Inflammatory macrophage (primary cell): ENCODE measurements at regions not wholly inside any gene's neighbourhood (a gene's known extent, or its start where the extent isn't known, plus 50 kb on each side); places are given as distances from the start of the nearest gene placed in this dataset.
"Not testable (repeated sequence)": the region's sequence is repeated elsewhere in the genome, so short reads cannot be mapped to it uniquely, and the experiment has no call there.

ENCODE experiments used
- DNase-seq, 2 donors: peaks; one replicate each; pipeline ENCODE4 v3.0.0-alpha.2; 2020 to 2022

DNA sequence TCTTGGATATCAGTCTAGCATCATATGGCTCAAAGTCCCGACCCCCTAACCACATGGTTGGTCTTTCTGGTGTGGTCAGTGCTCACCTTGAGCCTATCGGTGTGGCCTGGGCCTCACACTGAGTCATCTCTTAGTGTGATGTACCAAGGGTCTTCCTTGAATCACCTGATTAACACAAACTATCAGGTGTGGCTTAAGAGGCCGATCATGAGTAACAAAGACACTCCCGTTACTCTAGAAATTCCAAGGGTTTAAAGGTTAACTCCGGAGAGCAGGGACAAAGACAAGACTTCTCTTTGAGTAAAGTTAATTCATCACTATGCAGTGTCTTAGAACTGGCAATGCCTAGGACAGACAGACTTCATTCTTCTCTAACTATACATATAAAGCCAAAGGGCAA is 52.3 kb upstream of the ARMC3 start:
- no peak for DNase-seq

DNA sequence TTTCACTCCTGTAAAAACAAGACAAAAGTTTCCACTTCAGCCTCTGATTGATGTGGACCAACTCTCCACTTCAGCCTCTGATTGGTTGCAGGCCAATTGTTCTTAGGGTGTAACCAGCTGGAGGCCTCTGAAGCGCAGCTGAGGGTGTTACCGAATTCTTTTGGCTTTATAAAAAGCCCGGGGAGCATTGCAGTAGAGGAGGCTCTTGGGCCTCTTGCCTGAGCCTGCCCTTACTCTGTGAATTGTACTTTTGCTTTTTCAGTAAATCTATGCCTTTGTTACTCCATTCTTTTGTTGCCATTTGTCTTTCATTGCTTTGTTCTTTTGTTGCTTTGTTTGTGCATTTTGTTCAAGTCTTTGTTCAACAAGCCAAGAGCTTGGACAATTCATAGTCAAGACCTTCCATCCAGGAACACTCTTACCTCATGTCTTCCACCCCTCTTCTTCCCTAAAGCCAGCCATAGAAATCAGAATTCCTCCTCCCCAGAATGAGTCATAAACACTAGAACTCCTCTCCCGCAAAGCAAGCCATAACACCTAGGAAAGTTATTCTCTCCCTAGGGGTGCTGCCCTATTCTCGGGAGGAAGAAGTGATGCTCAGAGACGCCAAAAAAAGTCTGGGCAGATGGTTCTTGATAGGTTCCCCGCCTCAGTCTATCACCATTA is 53.5 kb upstream of the ARMC3 start:
- DNase-seq = no peak

DNA sequence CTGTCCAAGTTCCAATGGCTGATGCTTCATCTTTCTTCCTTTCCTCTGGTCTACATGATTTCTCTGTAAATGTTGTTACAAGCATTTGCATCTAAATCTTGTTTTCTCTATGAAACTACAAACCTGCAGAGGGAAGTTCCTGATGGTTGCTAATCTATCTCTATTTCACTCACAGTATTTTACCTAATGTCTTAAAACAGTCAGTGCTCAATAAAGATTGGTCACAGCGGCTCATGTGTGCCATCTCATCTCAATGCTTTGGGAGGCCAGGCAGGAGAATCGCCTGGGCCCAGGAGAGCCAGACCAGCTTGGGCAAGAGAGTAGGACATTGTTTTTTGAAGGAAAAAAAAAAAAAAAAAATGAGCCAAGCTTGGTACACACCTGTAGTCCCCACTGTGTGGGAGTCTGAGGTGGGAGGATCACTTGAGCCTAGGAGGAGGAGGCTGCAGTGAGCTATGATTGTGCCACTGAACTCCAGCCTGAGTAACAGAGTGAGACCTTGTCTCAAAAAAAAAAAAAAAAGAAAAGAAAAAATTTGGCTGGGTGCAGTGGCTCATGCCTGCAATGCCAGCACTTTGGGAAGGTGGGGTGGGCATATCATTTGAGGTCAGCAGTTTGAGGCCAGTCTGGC is 71.3 kb upstream of the ARMC3 start:
- DNase-seq = no peak

DNA sequence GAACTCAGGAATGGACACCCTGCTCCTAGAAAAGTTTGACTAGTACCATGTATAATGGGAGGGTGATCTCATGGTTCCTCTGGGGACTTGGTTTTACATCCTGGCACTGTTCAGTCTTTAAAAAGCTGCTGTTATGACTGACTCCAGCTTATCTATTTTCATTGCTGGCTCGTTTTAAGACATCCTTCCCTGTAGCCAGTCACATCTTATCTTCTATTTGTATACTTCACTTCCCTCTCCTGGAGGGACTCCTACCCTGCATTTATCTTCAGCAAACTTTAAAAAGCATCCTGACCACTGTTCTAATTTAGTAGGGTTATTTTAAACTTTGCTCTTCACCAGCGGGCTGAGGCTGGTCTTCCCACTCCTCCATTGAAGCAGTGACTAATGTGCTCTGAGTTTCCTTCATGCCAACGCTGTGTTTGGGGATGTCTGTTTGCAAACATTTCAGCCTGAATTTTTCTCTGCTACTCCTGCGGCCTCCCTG is 72.9 kb upstream of the ARMC3 start:
- no peak for DNase-seq

DNA sequence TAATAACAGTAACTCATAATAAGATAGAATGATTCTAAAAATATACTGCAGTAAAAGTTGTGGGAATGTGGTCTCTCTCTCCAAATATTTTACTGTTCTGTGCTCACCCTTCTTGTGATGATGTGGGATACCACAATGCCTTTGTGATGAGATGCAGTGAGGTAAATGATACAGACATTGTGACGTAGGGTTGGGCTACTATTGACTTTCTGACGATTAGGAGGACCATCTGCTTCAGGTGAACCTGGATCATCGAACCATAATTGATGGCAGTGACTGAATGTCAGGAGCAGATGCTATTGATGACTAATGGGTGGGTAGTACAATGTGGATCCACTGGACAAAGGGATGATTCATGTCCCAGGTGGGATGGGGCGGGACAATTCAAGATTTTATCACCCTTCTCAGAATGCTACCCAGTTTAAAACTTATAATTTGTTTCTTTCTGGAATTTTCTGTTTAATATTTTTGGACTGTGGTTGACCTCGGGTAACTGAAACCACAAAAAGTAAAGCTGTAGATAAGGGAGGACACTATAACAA is 73.9 kb upstream of the ARMC3 start:
- DNase-seq = no peak

DNA sequence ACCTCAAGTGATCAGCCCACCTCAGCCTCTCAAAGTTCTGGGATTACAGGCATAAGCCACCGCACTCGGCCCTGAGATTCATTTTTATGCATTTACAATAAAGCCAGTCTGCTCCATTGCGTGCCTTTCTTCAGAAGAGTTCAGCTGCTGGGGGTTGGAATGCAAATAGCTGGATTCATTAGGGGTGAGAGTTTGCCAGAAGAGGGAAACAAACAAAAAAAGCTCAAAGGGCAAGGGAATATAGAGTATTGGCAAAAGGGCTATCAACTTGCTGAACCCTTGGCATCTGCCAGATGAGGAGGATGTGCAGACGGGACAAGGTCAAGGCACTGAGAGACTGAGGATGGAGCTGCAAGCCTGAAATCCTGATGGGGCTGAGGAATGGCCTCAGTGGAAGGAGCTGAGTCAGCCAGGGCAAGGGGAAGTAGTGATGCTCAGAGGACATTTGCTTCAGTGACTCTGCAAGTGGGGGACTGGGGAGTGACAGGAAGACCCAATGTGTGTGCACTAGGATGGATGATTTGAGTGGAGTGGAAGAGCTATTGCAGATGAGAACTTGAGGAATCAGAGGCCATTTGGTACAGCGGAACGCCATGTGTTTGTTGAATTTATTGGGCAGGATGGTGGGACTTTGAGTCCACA is 75.0 kb upstream of the ARMC3 start:
- no peak for DNase-seq

DNA sequence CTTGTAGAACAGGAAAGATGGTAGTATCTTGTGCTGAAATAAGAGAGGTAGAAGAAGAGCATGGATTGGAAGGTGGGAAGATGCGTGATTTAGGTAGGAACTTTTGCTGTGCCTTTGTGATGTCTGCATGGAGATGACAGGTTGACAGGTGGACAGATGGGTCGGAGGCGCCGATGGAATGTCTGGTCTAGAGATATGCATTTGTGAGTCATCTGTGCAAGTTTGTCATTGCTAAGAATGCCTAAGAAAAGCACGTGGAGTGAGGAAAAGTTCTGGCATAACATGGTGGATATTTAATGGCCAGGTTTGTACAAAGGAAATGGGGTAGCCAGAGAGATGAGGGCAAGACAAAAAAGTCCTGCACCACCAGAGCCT is 76.0 kb upstream of the ARMC3 start:
- no peak for DNase-seq

DNA sequence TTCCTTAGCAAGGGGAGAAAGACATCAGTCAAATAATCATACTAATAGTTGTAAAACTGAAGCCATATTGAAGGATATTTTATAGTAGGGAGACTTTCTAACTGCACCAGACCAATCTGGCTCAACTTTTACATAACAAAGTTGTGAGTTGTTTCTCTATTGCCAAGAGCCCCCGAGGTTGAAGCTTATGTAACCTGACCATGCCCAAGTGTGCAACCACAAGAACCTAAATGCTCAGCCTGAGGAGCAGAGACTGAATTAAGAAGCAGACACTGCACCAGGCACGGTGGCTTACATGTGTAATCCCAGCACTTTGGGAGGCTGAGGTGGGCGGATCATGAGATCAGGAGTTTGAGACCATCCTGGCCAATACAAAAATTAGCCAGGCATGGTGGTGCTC is 77.3 kb upstream of the ARMC3 start:
- DNase-seq = no peak

DNA sequence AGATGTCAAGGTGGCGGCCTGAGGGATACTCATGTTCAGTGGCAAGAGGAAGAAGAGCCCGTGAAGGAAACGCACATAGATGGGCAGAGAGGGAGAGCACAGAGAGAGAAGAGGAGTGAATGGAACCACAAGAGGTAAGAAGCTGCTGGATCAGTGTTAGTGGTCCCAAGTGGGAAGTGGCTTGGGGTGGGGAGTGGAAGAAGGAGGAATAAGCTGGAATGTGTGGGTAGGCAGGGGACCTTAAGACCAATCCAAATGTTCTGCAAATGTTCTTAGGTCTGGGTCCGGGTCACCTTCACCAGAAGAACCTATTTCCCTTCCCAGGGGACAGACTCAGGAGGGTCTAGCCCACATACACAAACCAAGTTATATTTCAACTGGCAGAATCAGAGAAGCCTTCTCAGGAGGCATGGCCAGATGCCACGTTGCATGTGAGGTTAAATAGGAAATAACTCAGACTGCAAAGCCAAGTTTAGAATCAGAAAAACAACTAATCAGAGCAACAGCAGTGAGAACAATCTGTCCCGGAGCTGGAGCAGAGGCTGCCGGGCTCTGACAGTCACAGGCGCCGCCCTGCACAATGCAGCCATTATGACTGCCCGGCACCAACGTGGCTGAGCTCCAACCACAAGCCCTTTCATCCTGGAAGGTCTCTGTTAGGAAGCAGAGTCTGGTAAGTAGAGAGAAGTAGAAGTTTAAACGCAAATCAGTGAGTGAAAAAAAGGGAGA is 78.6 kb upstream of the ARMC3 start:
- DNase-seq = no peak

DNA sequence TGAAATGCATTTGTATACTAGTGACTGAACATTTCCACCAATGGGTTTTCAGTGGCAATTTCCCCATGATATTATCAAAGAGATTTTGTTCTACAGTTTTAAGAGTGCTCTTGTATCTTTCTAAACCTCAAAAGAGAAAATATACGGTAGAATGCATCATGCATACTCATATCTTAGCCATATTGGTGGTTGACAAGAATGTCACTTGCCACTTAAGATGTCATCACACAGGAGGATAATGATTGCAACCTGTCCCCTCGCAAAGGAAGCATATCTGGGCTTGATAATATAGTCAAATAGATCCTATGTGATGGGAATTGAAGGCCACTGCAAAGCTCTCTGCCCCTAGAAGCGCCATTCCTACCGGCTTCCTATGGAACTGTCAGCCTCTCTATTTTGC is 79.3 kb upstream of the ARMC3 start:
- no peak for DNase-seq

DNA sequence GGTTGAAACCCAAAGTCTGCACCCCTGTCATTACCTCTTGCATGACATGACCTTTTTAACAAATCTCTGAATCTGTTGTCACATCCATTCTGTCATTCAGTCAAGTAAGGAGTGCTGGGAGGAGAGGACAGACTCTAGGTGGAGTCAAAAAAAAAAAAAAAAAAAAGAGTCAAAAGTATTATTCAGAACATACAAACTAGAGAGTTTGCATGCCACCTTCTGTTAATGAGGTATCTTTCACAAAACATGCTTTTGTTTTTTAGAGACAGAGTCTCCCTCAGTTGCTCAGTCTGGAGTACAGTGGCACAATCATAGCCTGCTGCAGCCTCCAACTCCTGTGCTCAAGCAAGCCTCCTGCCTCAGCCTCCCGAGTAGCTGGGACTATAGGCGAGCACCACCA is 81.6 kb upstream of the ARMC3 start:
- DNase-seq = no peak

DNA sequence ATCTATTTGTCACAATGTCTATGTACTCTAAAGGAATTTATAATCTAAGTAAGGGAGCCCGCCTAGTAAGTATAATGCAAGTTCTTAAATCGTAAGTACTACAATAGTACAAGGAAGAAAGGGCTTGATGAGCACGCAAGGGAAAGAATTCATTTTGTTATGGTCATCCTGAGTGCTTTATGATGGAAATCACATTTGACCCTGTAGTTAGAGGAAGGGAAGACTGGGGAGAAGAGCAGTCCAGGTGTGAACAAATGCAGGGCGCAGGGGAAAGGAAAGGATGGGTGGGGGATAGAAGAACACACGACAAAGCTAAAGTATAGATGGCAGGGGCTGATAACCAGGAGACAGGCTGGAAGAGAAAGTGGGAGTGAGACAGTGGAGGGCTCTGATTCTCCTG is 88.2 kb upstream of the ARMC3 start:
- no peak for DNase-seq

DNA sequence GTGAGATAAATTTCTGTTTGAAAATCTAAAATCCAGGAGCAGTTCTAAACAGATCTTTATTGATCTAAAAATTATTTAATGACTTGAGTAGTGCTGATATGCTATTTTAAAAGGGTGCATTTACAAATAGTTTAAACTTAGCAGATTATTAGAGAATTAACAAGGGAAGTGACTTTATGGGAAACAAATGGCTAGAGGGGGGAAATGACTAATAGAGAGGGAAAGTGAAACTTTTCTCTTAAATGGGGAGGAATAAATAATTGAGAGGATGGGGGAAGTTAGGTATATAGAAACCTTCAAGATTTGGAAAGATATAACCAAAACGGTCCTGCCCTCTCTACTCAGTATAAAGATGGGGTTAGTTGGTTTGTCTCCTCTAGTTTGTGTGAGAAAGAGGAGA is 90.1 kb upstream of the ARMC3 start:
- DNase-seq = no peak

DNA sequence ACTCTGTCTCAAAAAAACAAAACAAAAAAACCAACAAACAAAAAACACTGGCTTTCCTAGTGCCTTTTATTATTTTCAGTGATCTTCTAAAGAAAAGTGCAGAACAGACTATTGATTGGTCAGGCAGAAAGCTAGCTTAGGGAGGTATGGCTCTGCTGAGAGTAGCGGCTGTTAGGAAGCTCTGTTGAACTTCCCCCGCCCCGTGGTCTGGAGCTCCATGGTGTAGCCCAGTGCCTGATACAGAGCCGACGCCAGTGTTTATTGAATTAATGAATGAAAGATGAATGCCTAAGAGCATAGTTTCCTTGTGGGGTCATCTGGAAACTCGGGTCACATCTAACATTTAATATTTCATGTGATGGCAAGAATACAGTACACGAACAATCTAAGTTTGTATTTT is 90.5 kb upstream of the ARMC3 start:
- no peak for DNase-seq

DNA sequence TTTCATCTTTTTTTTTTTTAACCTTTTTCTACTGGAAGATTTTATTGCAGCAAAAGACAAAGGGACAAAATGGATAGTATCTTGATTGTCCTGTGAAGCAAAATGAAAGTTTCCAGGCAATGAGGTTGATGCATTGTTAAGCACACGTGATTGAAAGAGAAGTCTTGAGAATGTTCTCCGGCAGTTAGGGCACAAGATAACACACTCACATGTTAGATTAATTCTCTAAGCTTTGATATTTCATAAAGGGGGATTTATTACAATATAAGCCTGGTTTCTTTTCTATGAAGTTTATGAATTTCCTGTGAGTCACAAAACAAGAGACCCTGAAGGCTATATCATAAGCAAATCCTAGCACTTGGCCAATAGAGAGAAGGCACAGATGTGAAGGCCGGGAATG is 93.4 kb upstream of the ARMC3 start:
- no peak for DNase-seq

DNA sequence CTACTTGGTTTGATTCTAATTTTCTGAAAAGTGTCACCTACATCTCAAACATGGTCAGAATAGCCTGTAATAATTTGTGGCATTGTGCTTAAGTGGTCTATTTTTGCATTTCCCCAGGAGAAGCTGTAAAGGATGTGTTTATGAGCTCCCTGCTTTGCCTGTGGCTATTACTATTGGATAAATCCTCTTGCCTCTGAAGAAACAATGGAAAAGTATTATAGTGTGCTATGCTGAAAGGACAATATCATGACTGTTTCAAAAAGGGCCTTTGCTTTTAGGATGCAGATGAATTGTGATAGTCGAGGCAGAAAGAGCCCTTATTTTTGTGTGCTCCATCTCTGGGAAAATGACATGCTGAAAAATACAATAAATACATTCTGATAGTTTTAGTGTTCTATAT is 94.1 kb upstream of the ARMC3 start:
- DNase-seq = no peak

DNA sequence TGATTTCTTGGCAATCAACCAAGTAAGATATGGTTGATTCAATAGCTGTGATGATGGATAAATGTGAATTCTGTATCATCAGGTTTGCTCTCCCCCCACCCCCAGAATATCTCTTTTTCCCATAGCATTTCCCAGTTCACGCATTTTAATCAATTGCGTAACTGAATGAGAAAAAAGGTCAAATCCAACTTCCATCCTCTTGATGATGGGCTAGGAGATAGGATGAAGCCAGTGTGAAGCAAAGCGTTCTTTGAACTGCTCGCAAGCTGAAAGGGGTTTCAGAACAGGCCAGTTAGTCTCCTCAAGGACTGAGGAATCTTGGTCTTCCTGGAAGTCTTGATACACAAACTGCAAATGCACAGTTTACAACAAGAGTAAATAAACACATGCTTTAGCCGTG is 94.5 kb upstream of the ARMC3 start:
- DNase-seq = no peak

DNA sequence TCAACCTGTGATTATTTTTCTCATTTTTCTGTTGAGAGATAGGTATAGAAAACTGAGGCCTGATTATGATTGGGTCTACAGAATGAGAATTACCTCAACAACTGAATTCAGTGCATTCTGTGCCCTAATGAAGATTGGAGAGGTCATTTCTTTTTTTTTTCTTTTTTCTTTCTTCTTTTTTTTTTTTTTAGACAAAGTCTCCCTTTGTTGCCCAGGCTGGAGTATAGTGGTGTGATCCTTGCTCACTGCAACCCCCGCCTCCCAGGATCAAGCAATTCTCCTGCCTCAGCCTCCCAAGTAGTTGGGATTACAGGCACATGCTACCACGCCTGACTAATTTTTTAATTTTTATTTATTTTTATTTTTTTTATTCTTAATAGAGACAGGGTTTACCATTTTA is 95.0 kb upstream of the ARMC3 start:
- no peak for DNase-seq

DNA sequence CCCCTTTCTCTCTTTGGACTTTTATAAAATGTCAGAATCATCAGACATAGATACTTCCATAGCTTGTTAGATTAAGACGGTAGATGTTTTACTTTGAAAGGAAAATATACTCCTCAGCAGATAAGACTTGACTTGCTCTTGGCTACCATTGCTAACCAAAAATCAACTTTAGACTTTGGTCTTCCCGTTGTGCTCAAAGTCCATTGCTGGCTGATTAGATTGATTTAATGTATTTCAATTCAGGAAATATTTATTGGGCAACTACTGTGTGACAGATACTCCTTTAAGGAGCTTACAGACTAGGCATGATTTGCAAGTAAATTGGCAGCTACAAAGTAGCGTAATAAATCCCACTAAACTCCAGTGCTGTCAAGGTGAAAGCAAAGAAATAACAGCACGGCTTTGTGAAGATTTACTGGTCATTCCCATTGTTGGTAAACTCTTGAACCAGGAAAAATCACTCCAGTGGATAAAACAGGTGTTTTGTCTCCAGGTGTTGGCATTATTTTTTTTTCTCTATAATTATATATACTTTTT is 95.7 kb upstream of the ARMC3 start:
- DNase-seq = no peak

DNA sequence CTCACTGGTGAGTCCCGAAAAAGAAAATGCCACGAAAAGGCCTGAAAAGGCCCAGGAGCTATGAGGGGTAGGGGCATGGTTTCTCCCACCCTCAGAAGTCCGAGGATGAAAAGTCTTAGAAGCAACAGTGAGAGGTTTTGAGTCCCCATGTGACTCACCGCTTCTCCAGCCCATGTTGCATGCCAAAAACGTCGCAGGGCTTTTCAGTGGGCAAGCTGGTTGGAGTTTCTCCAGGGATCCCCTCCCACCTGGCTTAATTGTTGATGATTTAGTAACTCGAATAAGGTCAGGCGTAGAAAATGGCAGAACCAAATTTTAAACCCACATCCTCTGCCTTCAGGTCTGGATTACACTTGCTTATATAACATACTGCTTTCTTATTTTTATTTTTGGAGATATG is 96.3 kb upstream of the ARMC3 start:
- no peak for DNase-seq

DNA sequence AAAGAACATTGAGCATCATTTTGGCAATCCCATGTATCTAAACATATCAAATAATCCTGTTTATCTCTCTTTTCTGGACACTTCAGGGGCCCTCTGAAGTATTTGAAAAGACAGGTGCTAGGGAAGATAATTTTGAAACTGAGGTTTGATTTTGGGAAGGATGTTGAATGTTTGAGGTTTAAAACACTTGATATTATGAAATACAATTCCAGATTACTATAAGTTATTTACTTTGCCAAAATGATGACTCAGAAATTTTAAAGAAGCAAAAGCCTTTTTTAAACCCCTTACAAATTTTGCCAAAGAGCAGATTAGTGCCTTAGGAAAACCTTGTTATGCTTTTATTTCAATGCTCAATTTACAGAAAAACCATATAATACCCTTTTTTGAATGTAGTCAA is 99.1 kb upstream of the ARMC3 start:
- DNase-seq = not testable (repeated sequence)

DNA sequence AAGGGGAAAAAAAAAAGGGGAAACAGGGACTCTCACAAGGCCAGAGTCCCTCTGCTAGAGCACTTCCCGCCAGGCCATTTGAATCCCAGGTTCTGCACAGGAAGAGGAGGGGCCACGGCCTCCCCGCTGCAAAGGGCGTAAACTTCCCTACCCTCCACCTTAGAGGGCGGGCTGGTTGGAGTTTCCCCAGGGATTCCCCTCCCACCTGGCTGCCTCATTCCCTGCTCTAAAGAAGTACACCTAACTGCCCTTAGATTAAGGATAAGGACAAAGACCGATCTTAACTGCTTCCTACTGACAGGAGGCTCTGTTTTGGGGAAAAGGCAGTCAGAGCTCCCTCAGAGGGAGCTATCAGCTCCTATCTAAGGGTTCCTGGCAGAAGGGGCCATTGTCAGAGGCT is 102.0 kb upstream of the ARMC3 start:
- peak; percentile 10 to 40 for DNase-seq

DNA sequence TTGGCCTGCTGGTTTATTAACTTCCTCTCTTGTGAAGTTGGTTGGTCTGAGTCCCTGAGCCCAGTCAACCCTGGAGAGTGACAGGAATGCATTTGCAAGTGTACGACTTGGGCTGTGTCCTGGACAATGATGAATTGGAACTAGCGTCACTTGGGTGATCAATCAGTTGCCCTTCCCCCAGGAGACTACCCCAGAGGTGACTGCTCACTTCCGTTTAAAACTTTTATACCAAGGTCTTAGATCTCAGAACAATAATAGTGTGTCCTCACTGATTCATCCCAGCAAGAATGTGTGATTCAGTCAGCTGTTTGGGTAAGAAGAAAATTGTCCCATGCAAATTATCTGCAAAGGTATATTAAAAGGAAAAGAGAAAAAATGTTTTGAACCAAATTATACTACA is 102.9 kb upstream of the ARMC3 start:
- no peak for DNase-seq
